Germinal center (tissue), 1 donor: ENCODE measurements at regions not wholly inside any gene's neighbourhood (a gene's known extent, or its start where the extent isn't known, plus 50 kb on each side); places are given as distances from the start of the nearest gene placed in this dataset.

Source experiments
- DNase-seq: peaks from one replicate; pipeline ENCODE4 v3.0.0; 2012; ENCODE audit warnings: mixed read lengths, low spot score

- DNase-seq: no peak
Observed at GRCh38 chr16:82405736-82406135, 221.0 kb upstream of the CDH13 start.

GRCh38 chr16:82404586-82405315 is 222.0 kb upstream of the CDH13 start:
- no peak for DNase-seq

- no peak for DNase-seq
Observed at GRCh38 chr16:82402665-82403218, 224.0 kb upstream of the CDH13 start.

GRCh38 chr16:82400046-82400445 is 226.7 kb upstream of the CDH13 start:
- DNase-seq: no peak

GRCh38 chr16:82396509-82396908 is 226.5 kb upstream of the MPHOSPH6 start:
- no peak for DNase-seq

- DNase-seq: no peak
Observed at GRCh38 chr16:82395212-82395611, 225.2 kb upstream of the MPHOSPH6 start.

- no peak for DNase-seq
Observed at GRCh38 chr16:82391690-82392089, 221.7 kb upstream of the MPHOSPH6 start.

GRCh38 chr16:82389956-82390650 is 220.1 kb upstream of the MPHOSPH6 start:
- no peak for DNase-seq

- DNase-seq: no peak
Observed at GRCh38 chr16:82386761-82387160, 216.7 kb upstream of the MPHOSPH6 start.

- DNase-seq: no peak
Observed at GRCh38 chr16:82384949-82385348, 214.9 kb upstream of the MPHOSPH6 start.

GRCh38 chr16:82384017-82384416 is 214.0 kb upstream of the MPHOSPH6 start:
- no peak for DNase-seq

- DNase-seq: no peak
Observed at GRCh38 chr16:82382521-82382920, 212.5 kb upstream of the MPHOSPH6 start.

GRCh38 chr16:82379551-82379950 is 209.5 kb upstream of the MPHOSPH6 start:
- DNase-seq: no peak

GRCh38 chr16:82373976-82374375 is 204.0 kb upstream of the MPHOSPH6 start:
- DNase-seq: no peak

GRCh38 chr16:82370282-82370681 is 200.3 kb upstream of the MPHOSPH6 start:
- DNase-seq: no peak

- no peak for DNase-seq
Observed at GRCh38 chr16:82368041-82368440, 198.0 kb upstream of the MPHOSPH6 start.

- no peak for DNase-seq
Observed at GRCh38 chr16:82366462-82366861, 196.4 kb upstream of the MPHOSPH6 start.

GRCh38 chr16:82364690-82365089 is 194.7 kb upstream of the MPHOSPH6 start:
- no peak for DNase-seq

- no peak for DNase-seq
Observed at GRCh38 chr16:82363026-82363816, 193.2 kb upstream of the MPHOSPH6 start.

GRCh38 chr16:82361885-82362284 is 191.9 kb upstream of the MPHOSPH6 start:
- DNase-seq: no peak

GRCh38 chr16:82360024-82360783 is 190.2 kb upstream of the MPHOSPH6 start:
- no peak for DNase-seq
